Prostate gland (tissue), 2 donors: ENCODE measurements at regions not wholly inside any gene's neighbourhood (a gene's known extent, or its start where the extent isn't known, plus 50 kb on each side); places are given as distances from the start of the nearest gene placed in this dataset.

ENCODE experiments used
- POLR2A ChIP-seq: fragments of 450-650 bp; IDR thresholded peaks from one replicate; pipeline ENCODE4 v1.6.1; 2016; ENCODE audit warnings: antibody characterized with exemption, mild to moderate bottlenecking
- POLR2AphosphoS5 ChIP-seq: sonication (generic); formaldehyde crosslinking; IDR thresholded peaks from one replicate; pipeline ENCODE4 v1.6.1; 2017; ENCODE audit warnings: antibody characterized with exemption
- TF ChIP-seq, protein P1 (sequence below), 4 experiments: fragments of 200-600 bp in 2 of 4; fragments of 450-650 bp in 2 of 4; sonication (generic) in 2 of 4; IDR thresholded peaks; 1 replicate in 3 of 4; 2 replicates in 1 of 4; pipeline ENCODE4 v1.5.1; 2016 to 2019; ENCODE audit warnings: antibody characterized with exemption in 4 of 4, mild to moderate bottlenecking in 2 of 4, moderate library complexity in 2 of 4

DNA sequence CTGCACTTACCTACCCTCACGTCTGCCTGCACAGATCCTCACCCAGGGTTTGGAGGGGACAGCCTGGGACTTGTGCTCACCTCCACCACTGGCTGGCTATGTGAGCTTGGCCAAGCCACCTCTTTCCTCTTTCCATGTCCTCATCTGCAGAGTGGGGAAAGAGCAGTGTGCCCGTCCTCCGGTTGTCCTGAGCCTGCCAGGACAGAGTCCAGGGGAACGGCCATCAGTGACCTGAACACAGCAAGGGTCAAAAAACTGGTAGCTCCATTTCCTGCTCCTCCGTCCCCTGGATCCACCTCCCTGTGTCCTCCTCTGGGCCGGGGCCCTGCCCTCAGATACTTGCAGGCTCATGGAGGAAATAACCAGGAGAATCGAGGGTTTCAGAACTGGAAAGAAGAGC lies 187.7 kb downstream of the OLFM1 start:
- no peak for TF ChIP-seq POLR2A
- TF ChIP-seq, protein P1, sequence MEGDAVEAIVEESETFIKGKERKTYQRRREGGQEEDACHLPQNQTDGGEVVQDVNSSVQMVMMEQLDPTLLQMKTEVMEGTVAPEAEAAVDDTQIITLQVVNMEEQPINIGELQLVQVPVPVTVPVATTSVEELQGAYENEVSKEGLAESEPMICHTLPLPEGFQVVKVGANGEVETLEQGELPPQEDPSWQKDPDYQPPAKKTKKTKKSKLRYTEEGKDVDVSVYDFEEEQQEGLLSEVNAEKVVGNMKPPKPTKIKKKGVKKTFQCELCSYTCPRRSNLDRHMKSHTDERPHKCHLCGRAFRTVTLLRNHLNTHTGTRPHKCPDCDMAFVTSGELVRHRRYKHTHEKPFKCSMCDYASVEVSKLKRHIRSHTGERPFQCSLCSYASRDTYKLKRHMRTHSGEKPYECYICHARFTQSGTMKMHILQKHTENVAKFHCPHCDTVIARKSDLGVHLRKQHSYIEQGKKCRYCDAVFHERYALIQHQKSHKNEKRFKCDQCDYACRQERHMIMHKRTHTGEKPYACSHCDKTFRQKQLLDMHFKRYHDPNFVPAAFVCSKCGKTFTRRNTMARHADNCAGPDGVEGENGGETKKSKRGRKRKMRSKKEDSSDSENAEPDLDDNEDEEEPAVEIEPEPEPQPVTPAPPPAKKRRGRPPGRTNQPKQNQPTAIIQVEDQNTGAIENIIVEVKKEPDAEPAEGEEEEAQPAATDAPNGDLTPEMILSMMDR (IDR thresholded peaks at IDR 0.05) = no peak
- TF ChIP-seq POLR2AphosphoS5 = no peak
